Activated T-helper 2 cell treated with anti-CD3 and anti-CD28 coated beads, Interferon-gamma antibody, Interleukin-2, Interleukin-4, amounts not matched to agents 10 μg/mL and 5 μg/mL and 100 μg/mL, durations not matched to agents 14 hours and 24 hours and 36 hours (primary cell): ENCODE measurements at regions not wholly inside any gene's neighbourhood (a gene's known extent, or its start where the extent isn't known, plus 50 kb on each side); places are given as distances from the start of the nearest gene placed in this dataset.

Experiments
- DNase-seq: peaks from one replicate; pipeline ENCODE4 v3.0.0; 2021; ENCODE audit warnings: low spot score
- H3K27ac Mint-ChIP-seq: one replicate; pipeline ENCODE4 v1.8.0; 2021; ENCODE audit warnings: mixed read lengths
- H3K27me3 Mint-ChIP-seq: one replicate; pipeline ENCODE4 v1.8.0; 2021; ENCODE audit warnings: low read depth, mixed read lengths
- H3K36me3 Mint-ChIP-seq: one replicate; pipeline ENCODE4 v1.8.0; 2021; ENCODE audit warnings: low read depth, mixed read lengths
- H3K4me1 Mint-ChIP-seq: one replicate; pipeline ENCODE4 v1.8.0; 2021; ENCODE audit warnings: low read depth, mixed read lengths
- H3K4me3 Mint-ChIP-seq: one replicate; pipeline ENCODE4 v1.8.0; 2021; ENCODE audit warnings: low read depth, mild to moderate bottlenecking, moderate library complexity, mixed read lengths
- H3K9me3 Mint-ChIP-seq: one replicate; pipeline ENCODE4 v1.8.0; 2021; ENCODE audit warnings: mixed read lengths
- intact Hi-C: fragments of 100-400 bp; cut with micrococcal nuclease; formaldehyde crosslinking; loops from one replicate; pipeline ENCODE4 v1.15.1; 2023

- no peak overlapping the region for H3K27ac Mint-ChIP-seq
- intact Hi-C loops: no loop called here
- H3K4me1 Mint-ChIP-seq: no peaks in the 10 kb centered on the region
Observed at GRCh38 chr11:8315954-8316353, 52.3 kb upstream of the LMO1 start.

GRCh38 chr11:8315463-8315862 is 51.8 kb upstream of the LMO1 start:
- Mint-ChIP-seq H3K27ac (no peak overlapping the region), H3K4me1 (no peaks in the 10 kb centered on the region), H3K9me3 (no peaks in the 10 kb centered on the region), H3K27me3 (no peaks in the 10 kb centered on the region), H3K36me3 (no peaks in the 10 kb centered on the region), H3K4me3 (no peak overlapping the region)
- DNase-seq: no peak
- intact Hi-C loops: no loop called here

More at GRCh38 chr11:8315954-8316353, 52.3 kb upstream of the LMO1 start:
- Mint-ChIP-seq H3K9me3 (no peaks in the 10 kb centered on the region), H3K4me3 (no peak overlapping the region), H3K36me3 (no peaks in the 10 kb centered on the region), H3K27me3 (no peaks in the 10 kb centered on the region)
- no peak for DNase-seq

- H3K27me3 Mint-ChIP-seq: no peaks in the 10 kb centered on the region
- no peaks in the 10 kb centered on the region for H3K4me1 Mint-ChIP-seq
- H3K27ac Mint-ChIP-seq: no peak overlapping the region
- no peaks in the 10 kb centered on the region for H3K9me3 Mint-ChIP-seq
- intact Hi-C loops: no loop called here
- no peak for DNase-seq
- no peaks in the 10 kb centered on the region for H3K36me3 Mint-ChIP-seq
- no peak overlapping the region for H3K4me3 Mint-ChIP-seq
Observed at GRCh38 chr11:8314916-8315315, 51.2 kb upstream of the LMO1 start.

- DNase-seq: no peak
- Mint-ChIP-seq H3K27ac (no peak overlapping the region), H3K4me1 (peaks cover 3% of the 10 kb centered on the region), H3K4me3 (no peak overlapping the region), H3K9me3 (no peaks in the 10 kb centered on the region), H3K36me3 (no peaks in the 10 kb centered on the region), H3K27me3 (no peaks in the 10 kb centered on the region)
- intact Hi-C loops: no loop called here
Observed at GRCh38 chr11:8313504-8314090, 49.9 kb upstream of the LMO1 start.
